A673 (cell line): ENCODE measurements at regions not wholly inside any gene's neighbourhood (a gene's known extent, or its start where the extent isn't known, plus 50 kb on each side); places are given as distances from the start of the nearest gene placed in this dataset.
A peak's percentile ranks its signal among the peaks of the same experiment; 100 is the strongest.

Experiments used
- CTCF ChIP-seq: fragments of 300-800, 200-600 bp; sonication (generic); conservative IDR thresholded peaks from 2 replicates; pipeline ENCODE4 v1.5.1; 2017; ENCODE audit warnings: low read depth, mild to moderate bottlenecking, antibody characterized with exemption, low read length, moderate library complexity, mixed read lengths
- EZH2 ChIP-seq: fragments of 200-600 bp; sonication (generic); IDR thresholded peaks from 2 replicates; pipeline ENCODE4 v1.6.1; 2017; ENCODE audit warnings: borderline replicate concordance, low read depth, mild to moderate bottlenecking, mixed read lengths, antibody characterized with exemption, low read length; ENCODE audit not compliant: poor library complexity, severe bottlenecking

GRCh38 chr10:44517635-44518034 lies 132.7 kb upstream of the CXCL12 start:
- TF ChIP-seq CTCF (peak; percentile 40; the same call in 1 of the 2 replicates), EZH2 (no peak)
